Suppressor macrophage (primary cell): ENCODE measurements at regions not wholly inside any gene's neighbourhood (a gene's known extent, or its start where the extent isn't known, plus 50 kb on each side); places are given as distances from the start of the nearest gene placed in this dataset.

ENCODE experiments used
- DNase-seq, 4 experiments: peaks; one replicate each; pipeline ENCODE4 v3.0.0-alpha.2; 2020 to 2022

DNA sequence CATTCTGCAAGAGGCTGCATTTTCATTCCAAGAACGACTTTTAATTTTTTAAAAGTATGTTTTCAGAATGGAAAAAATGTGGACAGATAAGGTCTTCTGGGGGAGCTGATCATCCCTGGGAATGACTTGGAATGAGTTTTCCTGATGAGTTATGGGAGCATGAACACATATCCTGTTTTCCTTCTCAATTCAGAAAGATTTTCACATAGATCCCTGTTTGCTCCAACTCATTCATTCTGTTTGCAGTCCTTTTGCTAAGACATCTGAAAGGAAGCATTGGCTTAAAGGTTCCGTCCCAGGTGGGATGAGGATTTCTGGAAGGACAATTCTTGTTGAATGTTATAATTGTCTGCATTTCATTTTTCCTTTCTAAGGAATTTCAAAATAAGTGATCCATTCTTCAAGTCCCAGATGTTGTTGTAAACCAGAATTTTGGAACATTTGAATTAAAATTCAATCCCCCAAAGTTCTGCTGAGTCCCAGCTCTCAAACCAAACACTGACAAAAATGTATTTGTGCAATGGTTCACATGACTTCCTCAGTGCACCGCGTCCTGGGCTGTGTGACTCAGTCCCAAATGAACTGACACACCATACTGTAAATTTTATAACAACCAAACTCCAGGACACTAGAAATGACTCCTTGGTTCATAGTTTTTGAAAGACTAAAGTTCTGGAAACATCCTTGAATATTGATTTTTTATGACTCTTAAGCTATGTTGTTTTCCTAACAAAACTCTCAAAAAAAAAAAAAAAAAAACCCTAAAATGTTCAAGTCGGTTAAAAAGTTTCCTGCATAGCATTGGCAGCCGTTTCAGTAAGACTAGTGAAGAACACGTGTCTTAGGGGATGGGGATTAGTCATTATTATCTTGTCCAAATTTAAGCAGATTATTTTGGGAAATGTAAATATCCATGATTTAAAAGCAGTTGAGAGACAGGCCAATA is 281.8 kb upstream of the TCF4 start:
- peak; percentile 23 to 58 (median 50) for DNase-seq

DNA sequence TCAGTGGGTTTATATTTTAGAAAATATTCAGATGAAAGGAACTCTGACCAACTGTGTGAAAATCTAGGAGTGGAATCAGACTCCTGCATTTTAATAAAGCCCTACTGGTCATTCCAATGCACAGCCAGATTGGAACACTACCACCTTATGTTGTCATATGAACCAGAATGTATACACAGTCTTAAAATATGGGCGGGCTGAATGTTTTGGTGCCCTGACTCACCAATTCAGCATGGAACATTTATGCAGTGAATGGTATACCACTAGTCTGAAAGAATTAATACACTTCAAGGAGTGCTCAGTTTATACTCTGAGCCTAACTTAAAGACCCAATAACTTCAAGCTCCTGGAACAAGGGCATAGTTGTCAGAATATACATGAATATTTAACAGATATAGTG is 280.9 kb upstream of the TCF4 start:
- DNase-seq = no peak

DNA sequence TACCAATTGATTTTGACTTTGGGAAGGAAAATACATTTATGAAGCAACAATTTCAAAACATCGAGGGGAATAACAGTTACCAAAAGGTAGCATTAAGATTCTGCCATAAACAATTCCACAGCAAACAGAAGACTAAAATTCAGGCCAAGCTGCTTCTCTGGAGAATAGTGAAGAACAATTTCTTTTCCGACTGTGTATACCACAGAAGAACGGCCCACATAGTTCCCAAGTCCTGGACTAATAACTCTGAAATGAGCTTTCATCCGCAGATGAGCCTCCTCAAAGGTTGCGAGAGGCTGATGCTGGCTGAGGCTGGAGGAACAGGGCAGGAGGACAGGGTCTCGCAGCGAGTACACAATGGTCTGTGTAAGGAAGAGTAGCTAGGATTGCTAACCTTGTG is 278.9 kb upstream of the TCF4 start:
- no peak for DNase-seq

DNA sequence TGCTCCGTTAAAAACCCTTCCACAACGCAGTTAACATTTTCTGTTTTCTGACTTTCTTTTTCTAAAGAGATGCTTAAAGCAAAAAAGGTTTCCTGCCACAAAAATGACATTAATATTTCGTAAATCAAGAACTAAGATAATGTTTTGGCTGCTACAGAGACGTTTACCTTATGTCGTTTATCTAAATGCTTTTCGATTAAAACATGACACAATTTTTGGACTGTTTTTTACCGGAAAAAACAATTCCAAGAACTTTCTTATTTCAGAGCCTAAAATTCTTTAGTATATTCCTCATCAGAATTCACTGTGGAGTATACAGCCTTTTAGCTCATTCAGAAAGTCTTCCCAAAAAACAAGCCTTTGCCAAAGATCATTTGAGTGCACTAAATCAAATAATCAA is 278.0 kb upstream of the TCF4 start:
- no peak for DNase-seq

DNA sequence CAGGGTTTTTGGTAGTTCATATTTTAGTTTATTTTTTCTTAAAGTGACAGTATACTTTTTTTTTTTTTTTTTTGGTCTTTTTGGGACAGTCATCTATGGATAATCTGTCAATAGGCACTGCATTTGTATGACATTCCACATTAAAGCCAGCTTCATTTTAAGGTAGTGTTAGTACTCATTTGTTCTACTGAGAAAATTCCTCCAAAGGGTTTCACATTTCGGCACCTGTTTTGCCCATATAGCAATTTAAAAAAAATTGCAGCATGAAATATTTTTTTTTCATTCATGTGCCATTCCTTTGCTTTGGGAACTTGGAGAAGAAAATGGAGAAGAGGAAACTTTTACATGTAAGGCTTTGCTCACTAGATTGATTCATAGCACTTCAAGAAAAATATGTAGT is 276.3 kb upstream of the TCF4 start:
- DNase-seq = no peak

DNA sequence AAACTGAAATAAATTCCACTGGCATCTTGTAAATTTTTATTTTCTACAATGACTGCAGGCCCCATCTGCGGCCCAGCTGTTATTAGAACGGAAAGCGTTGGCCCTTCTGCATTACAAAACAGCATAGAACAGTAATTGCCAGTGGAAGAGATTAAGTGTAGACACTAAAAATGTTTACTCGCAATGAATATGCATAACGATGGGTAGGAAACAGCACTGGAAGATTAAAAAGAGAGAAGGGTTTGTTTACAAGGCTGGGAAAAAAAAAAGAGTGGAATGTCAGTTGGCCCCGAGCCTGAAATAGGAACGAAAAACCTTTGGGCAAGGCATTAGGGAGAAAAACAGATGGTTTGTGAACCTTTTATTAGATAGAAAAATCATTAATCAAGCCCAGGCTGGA is 275.9 kb upstream of the TCF4 start:
- DNase-seq = no peak

DNA sequence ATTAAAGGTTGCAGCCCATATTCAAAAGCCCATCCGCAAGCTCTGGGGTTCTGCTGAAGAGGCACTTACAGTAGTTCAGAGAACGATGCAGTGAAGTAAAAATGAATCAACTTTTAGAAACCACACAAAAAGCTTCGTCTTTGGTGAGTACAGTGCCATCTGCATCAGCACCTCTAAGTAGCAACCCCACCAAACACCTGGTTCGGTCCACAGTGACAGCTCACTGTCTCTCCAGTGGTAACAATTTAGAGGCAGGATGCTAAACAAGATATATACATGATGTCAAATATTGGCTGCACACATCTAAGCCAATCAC is 275.4 kb upstream of the TCF4 start:
- DNase-seq = no peak

DNA sequence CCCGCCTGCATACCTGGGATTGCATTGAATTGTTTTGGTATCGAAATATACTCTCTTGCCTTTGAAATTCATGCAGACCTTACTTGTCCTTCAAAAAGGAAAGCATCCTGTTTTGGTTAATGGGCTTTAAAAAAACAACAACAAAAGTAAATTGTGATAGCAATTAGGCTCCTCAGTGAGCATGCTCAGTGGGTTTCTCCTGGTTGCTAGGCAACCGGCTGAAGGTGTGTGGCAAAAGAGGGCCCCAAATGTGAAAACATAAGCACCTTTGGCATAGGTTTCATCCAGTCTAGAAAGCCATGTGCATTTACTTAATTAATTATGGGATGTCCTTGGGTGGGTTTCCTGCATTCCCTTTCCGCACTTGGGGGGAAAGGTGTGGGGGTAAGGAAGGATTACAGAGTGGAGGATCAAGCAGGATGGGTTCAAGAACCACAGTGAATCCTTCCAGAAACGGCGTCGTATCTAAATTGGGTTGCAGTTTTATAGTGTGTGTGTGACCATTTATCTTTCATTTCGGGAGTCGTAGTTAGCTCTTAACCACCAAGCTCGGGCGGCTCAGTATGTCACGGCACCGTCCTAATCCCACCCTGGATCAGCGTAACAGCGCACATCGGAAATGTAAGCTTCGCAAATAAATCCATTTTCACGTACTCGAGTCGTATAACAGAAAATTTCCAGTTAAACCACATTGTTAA is 274.9 kb upstream of the TCF4 start:
- no peak for DNase-seq

DNA sequence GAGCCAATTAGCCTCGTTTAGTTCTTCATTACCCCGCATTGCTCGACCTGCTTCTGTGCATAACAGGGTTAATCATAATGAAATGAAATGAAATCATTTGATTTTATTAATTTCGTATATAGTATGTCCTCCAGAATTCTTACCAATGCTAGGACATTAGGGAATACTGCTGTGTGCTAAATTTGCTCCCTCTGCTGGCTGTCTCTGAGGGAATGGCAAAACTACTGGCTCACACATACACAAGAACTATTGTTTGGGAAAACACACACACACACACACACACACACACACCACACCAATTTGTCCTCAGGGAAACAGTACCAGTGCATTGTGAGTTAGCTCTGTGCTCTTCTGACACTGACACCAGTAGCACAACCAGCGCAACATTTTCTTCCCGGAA is 273.3 kb upstream of the TCF4 start:
- peak in 3 of 4 experiments; percentile 20 to 38 (median 33) for DNase-seq

DNA sequence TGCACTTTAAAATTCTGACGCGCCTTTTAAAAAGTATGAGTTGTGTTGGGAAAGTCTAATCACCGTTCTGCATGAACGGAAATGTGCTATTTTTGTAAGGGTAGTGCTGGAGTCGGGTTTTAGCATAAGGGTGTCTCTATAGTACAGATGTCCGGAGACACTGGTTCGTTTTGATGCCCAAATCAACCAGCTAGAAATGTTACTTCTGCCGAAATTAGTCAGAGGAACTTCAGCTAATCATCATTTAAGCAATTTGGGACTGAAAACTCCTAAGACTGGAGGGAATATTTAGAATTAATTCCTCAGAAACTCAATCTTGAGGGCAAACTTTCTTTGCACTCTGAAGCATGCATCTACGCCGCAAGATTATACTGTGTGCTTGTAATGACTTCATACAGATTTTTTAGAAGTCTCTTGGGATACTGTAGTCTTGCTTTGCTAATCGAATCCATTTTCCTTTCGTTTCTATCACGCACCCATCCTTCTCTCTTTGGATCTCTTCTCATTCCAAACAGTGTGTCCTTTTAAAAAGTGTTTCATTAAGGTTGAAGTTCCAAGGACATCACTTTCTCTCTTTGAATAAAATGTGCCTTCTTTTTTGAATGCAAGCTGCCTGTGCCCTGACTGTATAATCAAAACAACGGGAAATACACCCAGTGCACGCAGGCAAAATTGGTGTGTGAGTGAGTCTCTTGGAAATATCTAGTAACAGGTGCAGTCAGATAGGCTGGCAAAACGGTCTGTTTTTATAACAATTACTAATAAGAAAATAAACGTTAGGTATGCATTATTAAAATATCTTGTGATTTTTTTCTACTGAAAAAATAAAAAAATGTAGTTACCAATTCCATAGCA is 270.9 kb upstream of the TCF4 start:
- DNase-seq = no peak

DNA sequence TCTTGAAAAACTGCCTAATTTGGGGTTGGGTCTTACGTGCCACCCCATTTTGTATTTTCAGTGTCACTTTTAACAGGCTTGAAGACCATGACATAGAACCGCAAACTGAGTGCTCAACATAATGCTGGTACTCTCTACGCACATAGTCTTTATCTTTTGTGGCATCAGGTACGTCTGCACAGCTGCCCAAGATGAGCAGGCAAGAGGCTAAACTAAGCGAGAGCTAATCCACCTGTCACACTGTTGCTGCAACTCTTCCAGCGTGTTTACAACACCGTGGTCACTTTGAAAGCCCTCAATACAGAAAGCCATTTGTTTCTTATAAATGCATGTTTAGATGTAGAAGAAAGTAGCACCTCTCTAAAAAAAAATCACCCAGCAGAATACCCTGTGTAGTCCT is 270.0 kb upstream of the TCF4 start:
- no peak for DNase-seq

DNA sequence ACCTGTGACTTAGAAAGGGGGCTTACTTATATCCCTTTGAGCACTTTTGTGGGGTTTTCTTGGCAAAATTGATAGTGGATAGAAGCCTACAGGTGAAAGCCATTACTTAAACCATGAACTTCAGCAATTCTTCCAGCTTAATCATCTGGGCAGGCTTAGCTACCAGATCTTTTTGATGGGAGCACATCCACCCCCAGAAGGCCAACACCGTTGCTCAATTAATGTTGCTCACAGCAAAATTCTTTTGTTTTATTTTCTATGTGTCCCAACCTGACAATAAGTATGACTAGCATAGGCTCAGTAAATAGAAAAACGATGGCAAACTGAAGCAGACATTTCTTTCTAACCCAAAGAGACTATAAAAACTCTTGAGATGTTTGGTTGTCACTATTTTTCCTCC is 269.4 kb upstream of the TCF4 start:
- no peak for DNase-seq

DNA sequence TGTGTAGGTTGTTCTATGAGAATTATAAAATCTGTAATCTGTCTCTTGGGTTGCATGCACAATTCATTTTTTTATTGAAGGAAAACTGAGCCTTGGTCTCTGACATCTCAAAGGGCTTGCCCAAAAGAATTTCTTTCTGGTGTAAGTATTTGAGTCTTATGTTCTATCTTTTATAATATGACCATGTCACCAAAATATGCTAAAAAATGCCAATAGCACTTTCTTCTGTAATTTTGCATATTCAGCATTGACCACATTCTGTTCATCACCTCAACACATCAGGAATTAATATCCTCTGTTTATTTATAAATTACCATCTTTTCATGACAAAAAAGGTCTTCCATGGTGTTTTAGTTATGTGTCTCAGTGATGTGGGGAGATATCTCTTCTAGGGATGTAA is 268.7 kb upstream of the TCF4 start:
- no peak for DNase-seq

DNA sequence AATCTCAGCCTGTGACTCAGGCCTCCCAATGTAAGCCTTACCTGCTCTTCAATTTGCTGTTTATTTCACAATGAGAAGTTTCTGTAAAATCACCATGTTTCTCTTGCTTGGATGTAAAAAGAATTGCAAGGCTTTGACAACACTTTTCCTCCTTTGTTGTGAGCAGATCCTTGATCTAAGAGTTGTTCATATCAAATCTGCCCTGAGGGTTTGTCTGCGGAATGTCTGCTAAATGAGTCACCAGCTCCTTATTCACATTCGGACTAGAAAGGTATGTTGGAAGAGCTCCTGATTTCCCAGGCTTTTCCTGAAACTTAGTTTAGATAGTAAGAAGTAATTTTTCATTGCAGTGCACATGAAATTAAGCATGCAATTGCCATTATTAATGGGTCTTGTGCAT is 268.2 kb upstream of the TCF4 start:
- DNase-seq = no peak

DNA sequence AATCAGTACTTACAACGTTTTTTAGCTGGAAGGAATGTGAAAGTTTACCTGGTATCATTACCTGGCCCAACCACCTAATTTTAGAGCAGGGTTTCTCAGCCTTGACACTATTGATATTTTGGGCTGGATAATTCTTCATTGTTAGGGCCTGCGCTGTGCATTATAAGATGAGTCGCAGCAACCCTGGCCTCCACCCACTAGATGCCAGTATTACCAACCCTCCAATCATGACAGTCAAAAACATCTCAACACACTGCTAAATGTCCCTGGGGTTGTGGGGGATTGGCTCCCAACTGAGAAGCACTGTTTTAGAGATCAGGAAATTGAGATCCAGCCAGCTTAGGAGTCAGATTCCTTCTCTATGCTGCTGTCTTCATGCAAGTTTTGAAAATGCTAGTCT is 265.3 kb upstream of the TCF4 start:
- DNase-seq = no peak

DNA sequence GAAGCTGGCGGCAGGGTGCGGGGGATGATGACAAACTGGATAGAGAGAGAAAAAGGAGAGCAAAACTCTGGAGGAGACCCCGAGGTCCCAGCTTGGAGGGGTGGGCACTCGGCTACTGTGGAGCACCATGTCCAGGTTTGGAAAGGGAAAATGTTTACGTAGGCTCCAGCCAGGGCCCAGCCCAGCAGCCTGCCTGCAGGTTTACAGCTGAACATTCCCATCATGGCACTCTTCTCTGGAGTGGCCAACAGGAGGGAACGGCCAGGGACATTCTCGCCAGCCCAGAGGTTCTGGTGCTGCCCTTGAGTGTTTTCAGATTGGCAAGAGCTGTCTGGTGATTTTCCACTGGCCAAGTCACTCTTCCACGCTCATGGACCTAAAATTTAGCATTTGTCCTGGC is 262.9 kb upstream of the TCF4 start:
- no peak for DNase-seq

DNA sequence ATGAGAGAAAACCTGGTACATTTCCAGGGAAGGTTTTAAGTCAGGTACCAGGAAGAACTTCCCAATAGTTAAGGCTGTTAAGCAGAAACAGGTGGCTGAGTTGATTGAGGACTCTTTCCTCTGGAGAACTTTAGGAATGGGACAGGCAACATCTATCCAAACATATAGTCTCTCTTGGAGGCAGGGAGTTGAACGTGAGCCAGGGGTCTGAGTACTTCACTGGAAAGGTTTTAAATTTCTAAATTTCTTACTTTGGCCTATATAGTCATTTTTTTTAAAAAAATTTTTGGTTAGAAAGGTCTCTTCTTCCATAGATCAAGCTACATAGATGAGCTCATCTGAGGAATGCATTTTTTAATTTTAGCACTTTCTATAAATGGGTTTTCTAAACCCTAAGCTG is 261.4 kb upstream of the TCF4 start:
- no peak for DNase-seq

DNA sequence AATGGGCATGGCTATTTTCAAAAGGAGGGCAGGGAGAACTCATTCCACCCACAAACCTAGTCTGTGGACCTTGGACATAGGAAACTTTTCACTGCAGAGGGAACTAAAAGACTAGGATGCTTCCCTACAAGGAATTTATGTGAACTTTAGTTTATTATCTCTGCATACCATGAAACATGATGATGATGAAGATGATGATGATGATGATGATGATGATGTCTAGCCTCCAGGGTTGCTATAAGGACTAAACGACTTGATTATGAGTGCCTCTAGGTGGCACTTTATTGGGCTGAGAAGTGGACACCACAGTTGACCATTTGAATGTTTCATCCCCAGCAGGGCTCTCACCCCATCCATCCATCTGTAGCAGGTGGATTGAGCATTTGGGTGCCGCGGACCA is 260.0 kb upstream of the TCF4 start:
- no peak for DNase-seq

DNA sequence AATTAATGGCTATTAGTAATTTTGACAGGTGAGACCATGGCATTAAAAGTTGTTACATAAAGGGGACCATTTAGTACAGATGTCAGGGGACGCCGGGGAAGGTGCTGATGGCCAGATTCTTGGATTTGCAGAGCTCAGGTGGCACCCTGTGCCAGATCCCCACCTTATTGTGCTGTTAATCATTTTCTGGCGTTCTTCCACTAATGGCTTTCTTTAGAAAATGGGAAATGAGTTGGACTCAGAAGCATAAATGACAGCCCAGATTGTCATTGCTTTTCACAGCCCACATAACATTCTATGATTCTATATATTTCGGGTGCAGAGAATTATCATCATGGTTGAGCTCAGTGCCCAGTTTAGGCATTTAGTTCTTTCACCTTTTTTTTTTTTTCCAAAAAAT is 257.2 kb upstream of the TCF4 start:
- no peak for DNase-seq

DNA sequence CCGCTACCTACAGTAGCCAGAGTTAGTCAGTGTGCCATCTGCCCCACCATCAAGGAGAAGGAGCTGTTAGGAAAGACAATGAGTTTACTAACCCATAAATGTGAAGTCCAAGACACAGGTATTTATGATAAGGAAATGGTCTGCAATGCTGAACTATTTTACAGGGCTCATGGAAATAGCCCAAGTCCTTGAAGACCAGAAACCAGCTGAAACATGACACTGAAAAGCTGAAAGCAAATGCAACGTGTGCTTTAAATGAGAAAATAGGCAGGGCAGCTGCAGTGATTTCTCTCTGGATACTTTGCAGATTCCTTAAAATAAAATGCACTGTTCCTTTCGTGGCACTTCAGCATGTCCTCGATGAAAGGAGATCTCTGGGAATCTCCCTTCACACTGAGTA is 256.4 kb upstream of the TCF4 start:
- no peak for DNase-seq

DNA sequence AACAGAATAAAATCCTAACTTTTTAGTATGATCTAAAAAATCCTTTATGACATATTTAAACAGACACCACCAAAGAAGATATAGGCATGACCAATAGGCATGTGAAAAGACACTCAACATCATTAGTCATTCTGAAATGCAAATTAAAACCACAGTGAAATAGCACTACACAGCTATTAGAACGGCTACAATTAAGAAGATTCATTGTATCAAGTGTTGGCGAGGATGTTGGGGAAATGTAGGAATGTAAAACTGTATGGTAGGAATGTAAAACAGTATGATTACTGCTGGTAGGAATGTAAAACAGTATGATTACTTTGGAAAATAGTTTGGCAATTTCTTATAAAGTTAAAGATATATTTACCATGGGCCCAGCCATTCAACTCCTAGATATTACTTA is 253.3 kb upstream of the TCF4 start:
- DNase-seq = no peak

DNA sequence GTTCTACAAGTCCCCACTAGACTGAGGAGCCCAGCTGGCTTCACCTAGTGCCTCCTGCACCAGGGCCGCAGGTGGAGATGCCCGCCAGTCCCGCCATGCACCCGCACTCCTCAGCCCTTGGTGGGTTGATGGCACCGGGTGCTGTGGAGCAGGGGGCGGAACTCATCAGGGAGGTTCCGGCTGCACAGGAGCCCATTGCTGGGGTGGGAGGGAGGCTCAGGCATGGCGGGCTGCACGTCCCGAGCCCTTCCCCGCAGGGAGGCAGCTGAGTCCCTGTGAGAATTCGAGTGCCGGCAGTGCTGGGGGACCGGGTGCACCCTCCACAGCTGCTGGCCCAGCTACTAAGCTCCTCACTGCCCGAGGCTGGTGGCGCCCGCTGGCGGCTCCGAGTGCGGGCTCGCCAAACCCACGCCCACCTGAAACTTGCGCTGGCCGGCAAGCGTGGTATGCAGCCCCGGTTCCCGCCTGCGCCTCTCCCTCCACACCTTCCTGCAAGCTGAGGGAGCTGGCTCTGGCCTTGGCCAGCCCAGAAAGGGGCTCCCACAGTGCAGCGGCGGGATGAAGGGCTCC is 252.7 kb upstream of the TCF4 start:
- no peak for DNase-seq

DNA sequence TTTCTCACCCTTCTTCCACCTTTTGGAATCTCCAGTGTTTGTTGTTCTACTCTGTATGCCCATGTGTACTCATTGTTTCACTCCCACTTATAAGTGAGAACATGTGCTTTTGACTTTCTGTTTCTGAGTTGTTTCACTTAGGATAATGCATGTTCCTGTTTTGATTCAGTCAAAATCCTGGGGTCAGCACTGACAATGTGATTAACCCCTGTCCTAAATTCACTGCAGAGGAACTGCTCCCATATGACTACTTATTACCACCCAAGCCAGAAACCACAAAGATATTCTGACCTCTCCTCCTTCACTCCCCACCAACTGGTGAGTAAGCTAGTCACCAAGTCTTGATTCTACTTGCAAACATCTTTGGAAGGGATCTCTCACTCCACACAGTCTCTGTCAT is 251.4 kb upstream of the TCF4 start:
- DNase-seq = peak; percentile 66 to 89 (median 72)
